Cardiac muscle cell (in vitro differentiated cells and primary cell): ENCODE measurements at regions not wholly inside any gene's neighbourhood (a gene's known extent, or its start where the extent isn't known, plus 50 kb on each side); places are given as distances from the start of the nearest gene placed in this dataset.
"Not testable (repeated sequence)": the region's sequence is repeated elsewhere in the genome, so short reads cannot be mapped to it uniquely, and the experiment has no call there.

Source experiments
- DNase-seq, 2 donors: peaks; one replicate each; pipeline versions ENCODE4 v3.0.0 to v3.0.0-alpha.2; 2010 to 2017; ENCODE audit warnings: low read depth in 1 of 2, low spot score in 1 of 2
- H3K27ac ChIP-seq: fragments of 200-600 bp; sonication (generic); 2 replicates; pipeline ENCODE4 v1.5.1; 2016
- H3K27me3 ChIP-seq: fragments of 200-600 bp; sonication (generic); 2 replicates; pipeline ENCODE4 v1.6.0; 2016; ENCODE audit warnings: control low read depth
- H3K36me3 ChIP-seq: fragments of 200-600 bp; sonication (generic); 2 replicates; pipeline ENCODE4 v1.5.1; 2016; ENCODE audit warnings: control low read depth
- H3K4me1 ChIP-seq: fragments of 200-600 bp; sonication (generic); 2 replicates; pipeline ENCODE4 v1.8.1; 2017; ENCODE audit warnings: low read depth, mild to moderate bottlenecking, mixed run types
- H3K4me3 ChIP-seq: fragments of 200-600 bp; sonication (generic); 2 replicates; pipeline ENCODE4 v1.5.1; 2016; ENCODE audit warnings: mild to moderate bottlenecking
- H3K9me3 ChIP-seq: fragments of 200-600 bp; sonication (generic); 2 replicates; pipeline ENCODE4 v1.5.1; 2017; ENCODE audit warnings: low read depth, mild to moderate bottlenecking, control low read depth
- TF ChIP-seq, protein P1 (sequence below): IDR thresholded peaks from 2 replicates; pipeline ENCODE4 v1.5.1; 2012; ENCODE audit warnings: low read depth, mild to moderate bottlenecking, low read length

- peak; percentile 17 to 30 for DNase-seq
These were observed 97.2 kb downstream of the JRKL start for GRCh38 chr11:96486890-96487611.

GRCh38 chr11:96488911-96489310 is 99.1 kb downstream of the JRKL start:
- H3K27ac ChIP-seq, H3K4me1 ChIP-seq, DNase-seq, H3K27me3 ChIP-seq, H3K4me3 ChIP-seq, H3K36me3 ChIP-seq, H3K9me3 ChIP-seq: not testable (repeated sequence)

More at GRCh38 chr11:96486890-96487611, 97.2 kb downstream of the JRKL start:
- H3K27me3 ChIP-seq: no peaks in the 10 kb centered on the region
- no peak overlapping the region for H3K4me3 ChIP-seq
- H3K27ac ChIP-seq: no peak overlapping the region
- TF ChIP-seq, protein P1, sequence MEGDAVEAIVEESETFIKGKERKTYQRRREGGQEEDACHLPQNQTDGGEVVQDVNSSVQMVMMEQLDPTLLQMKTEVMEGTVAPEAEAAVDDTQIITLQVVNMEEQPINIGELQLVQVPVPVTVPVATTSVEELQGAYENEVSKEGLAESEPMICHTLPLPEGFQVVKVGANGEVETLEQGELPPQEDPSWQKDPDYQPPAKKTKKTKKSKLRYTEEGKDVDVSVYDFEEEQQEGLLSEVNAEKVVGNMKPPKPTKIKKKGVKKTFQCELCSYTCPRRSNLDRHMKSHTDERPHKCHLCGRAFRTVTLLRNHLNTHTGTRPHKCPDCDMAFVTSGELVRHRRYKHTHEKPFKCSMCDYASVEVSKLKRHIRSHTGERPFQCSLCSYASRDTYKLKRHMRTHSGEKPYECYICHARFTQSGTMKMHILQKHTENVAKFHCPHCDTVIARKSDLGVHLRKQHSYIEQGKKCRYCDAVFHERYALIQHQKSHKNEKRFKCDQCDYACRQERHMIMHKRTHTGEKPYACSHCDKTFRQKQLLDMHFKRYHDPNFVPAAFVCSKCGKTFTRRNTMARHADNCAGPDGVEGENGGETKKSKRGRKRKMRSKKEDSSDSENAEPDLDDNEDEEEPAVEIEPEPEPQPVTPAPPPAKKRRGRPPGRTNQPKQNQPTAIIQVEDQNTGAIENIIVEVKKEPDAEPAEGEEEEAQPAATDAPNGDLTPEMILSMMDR: no peak
- no peaks in the 10 kb centered on the region for H3K36me3 ChIP-seq
- peaks cover 13% of the 10 kb centered on the region for H3K4me1 ChIP-seq
- no peaks in the 10 kb centered on the region for H3K9me3 ChIP-seq

DNA sequence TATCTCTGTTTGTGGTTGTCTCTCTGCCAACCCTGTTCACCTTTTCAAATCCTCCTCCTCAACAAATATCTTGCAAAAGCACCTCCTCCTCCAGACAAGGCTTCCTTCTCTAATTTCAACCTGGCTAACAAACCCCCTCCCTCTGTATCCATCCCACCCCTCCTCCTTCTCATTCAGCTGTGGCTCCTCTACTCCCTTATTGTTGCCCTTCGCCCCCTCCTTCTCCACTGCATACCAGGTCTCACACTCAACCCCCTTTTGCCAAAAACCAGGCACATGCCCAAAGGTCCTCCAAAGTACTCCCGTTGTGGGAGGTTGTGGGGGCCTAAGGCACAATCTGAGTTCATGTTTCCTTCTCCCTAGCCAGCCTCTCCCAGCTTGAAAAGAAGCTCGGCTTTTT is 110.6 kb downstream of the JRKL start:
- Histone ChIP-seq H3K4me3 (no peak overlapping the region), H3K4me1 (no peaks in the 10 kb centered on the region), H3K36me3 (no peaks in the 10 kb centered on the region), H3K27me3 (no peaks in the 10 kb centered on the region), H3K27ac (no peak overlapping the region), H3K9me3 (no peaks in the 10 kb centered on the region)
- no peak for DNase-seq
- TF ChIP-seq, protein P1: no peak

DNA sequence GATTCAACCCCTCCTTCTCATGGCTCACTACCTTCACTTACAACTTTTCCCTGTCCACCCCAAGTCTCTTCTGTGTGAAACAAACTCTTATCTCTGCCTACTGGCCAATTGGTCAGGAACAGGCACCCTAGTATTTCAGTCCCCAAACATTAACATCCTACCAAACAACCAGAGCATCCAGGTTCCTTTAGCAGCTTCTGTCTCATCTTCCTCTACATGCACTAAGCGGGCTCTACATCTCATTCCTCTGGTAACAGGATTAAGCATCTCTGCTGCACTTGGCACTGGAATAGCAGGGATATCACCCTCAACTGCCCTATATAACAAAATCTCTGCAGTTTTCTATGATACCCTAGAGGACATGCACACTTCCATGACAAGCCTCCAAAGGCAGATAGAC is 116.2 kb downstream of the JRKL start:
- Histone ChIP-seq H3K36me3 (no peaks in the 10 kb centered on the region), H3K27me3 (no peaks in the 10 kb centered on the region), H3K9me3 (no peaks in the 10 kb centered on the region), H3K4me3 (no peak overlapping the region), H3K4me1 (peaks cover 4% of the 10 kb centered on the region), H3K27ac (no peak overlapping the region)
- no peak for DNase-seq
- TF ChIP-seq, protein P1: no peak

- TF ChIP-seq, protein P1: no peak
- no peaks in the 10 kb centered on the region for H3K27me3 ChIP-seq
- H3K36me3 ChIP-seq: no peaks in the 10 kb centered on the region
- no peaks in the 10 kb centered on the region for H3K9me3 ChIP-seq
- no peak overlapping the region for H3K4me3 ChIP-seq
- H3K27ac ChIP-seq: no peak overlapping the region
- H3K4me1 ChIP-seq: peaks cover 4% of the 10 kb centered on the region
- DNase-seq: peak in 1 of 2 donors; percentile 7
These were observed 117.1 kb downstream of the JRKL start for GRCh38 chr11:96506953-96507354.

DNA sequence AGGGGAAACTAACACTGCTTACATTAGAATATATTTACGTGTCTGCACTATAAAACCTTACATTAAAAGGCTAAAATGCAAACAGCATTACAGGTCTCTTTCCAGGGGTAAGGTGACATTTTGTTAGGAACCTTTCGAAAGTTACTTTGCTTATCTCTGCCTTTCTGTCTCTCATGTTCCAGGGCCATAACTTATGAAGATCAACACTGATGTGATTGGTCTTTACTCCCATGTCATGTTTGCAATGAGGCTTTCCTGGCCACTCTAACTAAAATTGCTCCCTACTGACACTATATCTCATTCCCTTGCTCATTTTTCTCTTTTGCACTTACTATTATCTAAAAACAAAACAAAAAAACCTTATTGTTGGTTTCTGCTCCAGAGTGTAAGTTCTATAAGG is 119.0 kb downstream of the JRKL start:
- TF ChIP-seq, protein P1: no peak
- no peaks in the 10 kb centered on the region for H3K9me3 ChIP-seq
- no peaks in the 10 kb centered on the region for H3K27me3 ChIP-seq

More for the DNA sequence above, 119.0 kb downstream of the JRKL start:
- no peak for DNase-seq
- Histone ChIP-seq H3K36me3 (no peaks in the 10 kb centered on the region), H3K4me3 (no peak overlapping the region), H3K4me1 (peaks cover 4% of the 10 kb centered on the region), H3K27ac (no peak overlapping the region)
